ENCODE measurements at regions not wholly inside any gene's neighbourhood (a gene's known extent, or its start where the extent isn't known, plus 50 kb on each side); places are given as distances from the start of the nearest gene placed in this dataset.

DNA sequence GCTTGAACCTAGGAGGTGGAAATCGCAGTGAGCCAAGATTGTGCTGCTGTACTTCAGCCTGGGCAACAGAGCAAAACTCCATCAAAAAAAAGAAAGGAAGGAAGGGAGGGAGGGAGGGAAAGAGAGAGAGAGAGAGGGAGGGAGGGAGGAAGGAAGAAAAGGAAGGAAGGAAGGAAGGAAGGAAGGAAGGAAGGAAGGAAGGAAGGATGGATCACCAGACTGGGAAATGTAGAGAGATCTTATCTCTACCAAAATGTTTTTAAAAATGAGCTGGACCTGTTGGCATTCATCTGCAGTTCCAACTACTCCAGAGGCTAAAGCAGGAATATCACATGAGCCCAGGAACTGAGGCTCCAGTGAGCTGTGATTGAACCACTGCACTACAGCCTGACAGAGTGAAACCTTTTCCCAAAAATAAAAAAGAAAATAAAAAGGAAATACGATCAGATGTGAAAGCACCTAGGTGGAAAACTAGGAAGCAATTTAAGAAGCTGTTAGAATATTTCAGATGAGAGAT is 239.4 kb downstream of the CDH7 start:
- DNase-seq (no peak), ATAC-seq (ENCODE audit: poor library complexity) (no peak)
- Mint-ChIP-seq H3K4me1 (ENCODE audit: low read depth) (no peaks in the 10 kb centered on the region), H3K4me3 (no peak overlapping the region), H3K9me3 (no peaks in the 10 kb centered on the region), H3K27ac (no peak overlapping the region), H3K27me3 (no peaks in the 10 kb centered on the region), H3K36me3 (ENCODE audit: low read depth) (no peaks in the 10 kb centered on the region)
- no peaks in the 10 kb centered on the region for H3K4me1 ChIP-seq (ENCODE audit: insufficient read depth, low read length)
- no peak overlapping the region for H3K4me3 ChIP-seq (ENCODE audit: low read length)
- POLR2A ChIA-PET: no interaction called here
- no peaks in the 10 kb centered on the region for H3K36me3 ChIP-seq (ENCODE audit: insufficient read depth, low read length)
- H3K27me3 ChIP-seq (ENCODE audit: control insufficient read depth in 1 of 2, insufficient read depth in 2 of 2, low read length in 2 of 2): no peaks in the 10 kb centered on the region
- TF ChIP-seq CTCF (IDR thresholded peaks at IDR 0.05): no peak
- no peaks in the 10 kb centered on the region for H3K9me3 ChIP-seq (ENCODE audit: control insufficient read depth in 1 of 2, insufficient read depth in 1 of 2, low read length in 2 of 2)
- H3K27ac ChIP-seq (ENCODE audit: low read depth in 1 of 2, low read length in 2 of 2): no peak overlapping the region
- CTCF ChIA-PET: no interaction called here
- intact Hi-C loops (cut with DNase I, micrococcal nuclease): no loop called here

DNA sequence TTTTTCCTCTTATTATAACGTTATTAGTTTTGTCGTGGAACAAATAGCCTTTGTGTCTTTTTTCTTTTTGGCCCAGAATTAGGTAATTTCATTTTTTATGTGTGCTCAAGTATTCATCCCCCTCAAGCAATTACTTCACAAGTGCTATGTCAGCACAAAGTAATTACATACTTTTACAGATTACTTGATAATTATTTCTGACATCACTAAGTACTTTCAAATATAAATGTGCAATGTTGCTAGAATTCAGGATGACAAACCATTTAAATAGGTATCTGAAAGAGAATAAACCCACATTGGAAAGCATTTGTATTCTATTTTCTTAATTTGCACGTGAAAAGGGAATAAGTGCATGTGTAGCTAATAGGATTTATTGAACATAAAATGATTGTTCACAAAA is 238.2 kb downstream of the CDH7 start:
- Histone ChIP-seq H3K4me3 (ENCODE audit: low read length) (no peak overlapping the region), H3K36me3 (ENCODE audit: insufficient read depth, low read length) (no peaks in the 10 kb centered on the region), H3K9me3 (ENCODE audit: control insufficient read depth in 1 of 2, insufficient read depth in 1 of 2, low read length in 2 of 2) (no peaks in the 10 kb centered on the region), H3K27me3 (ENCODE audit: control insufficient read depth in 1 of 2, insufficient read depth in 2 of 2, low read length in 2 of 2) (no peaks in the 10 kb centered on the region), H3K4me1 (ENCODE audit: insufficient read depth, low read length) (no peaks in the 10 kb centered on the region), H3K27ac (ENCODE audit: low read depth in 1 of 2, low read length in 2 of 2) (no peak overlapping the region)
- intact Hi-C loops (cut with DNase I, micrococcal nuclease): no loop called here
- Mint-ChIP-seq H3K27ac (no peak overlapping the region), H3K4me1 (ENCODE audit: low read depth) (no peaks in the 10 kb centered on the region), H3K27me3 (no peaks in the 10 kb centered on the region), H3K36me3 (ENCODE audit: low read depth) (no peaks in the 10 kb centered on the region), H3K4me3 (no peak overlapping the region), H3K9me3 (peaks cover 2% of the 10 kb centered on the region)
- TF ChIP-seq CTCF (IDR thresholded peaks at IDR 0.05): no peak
- CTCF ChIA-PET: no interaction called here
- ATAC-seq (ENCODE audit: poor library complexity) (no peak), DNase-seq (no peak)
- POLR2A ChIA-PET: no interaction called here

DNA sequence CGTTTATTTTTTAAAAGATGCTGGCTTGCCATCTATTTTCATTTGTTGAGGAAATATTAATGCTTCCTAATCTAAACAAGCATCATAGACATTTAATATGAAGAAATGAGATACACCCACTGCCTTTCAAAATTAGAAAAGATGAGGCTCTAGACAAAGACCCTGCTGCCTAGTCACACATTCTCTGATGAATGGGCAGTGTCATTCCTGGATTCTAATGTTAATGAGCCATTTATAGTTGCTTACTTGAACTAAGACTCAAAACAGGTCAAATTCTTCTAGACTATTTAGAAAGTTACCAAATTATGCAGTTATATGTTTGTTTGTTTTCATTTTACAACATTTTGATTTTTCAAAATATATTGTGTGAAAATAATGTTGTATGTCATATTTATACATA is 237.6 kb downstream of the CDH7 start:
- POLR2A ChIA-PET: no interaction called here
- Mint-ChIP-seq H3K27me3 (no peaks in the 10 kb centered on the region), H3K27ac (no peak overlapping the region), H3K9me3 (peaks cover 2% of the 10 kb centered on the region), H3K4me3 (no peak overlapping the region), H3K4me1 (ENCODE audit: low read depth) (no peaks in the 10 kb centered on the region), H3K36me3 (ENCODE audit: low read depth) (no peaks in the 10 kb centered on the region)
- no peaks in the 10 kb centered on the region for H3K9me3 ChIP-seq (ENCODE audit: control insufficient read depth in 1 of 2, insufficient read depth in 1 of 2, low read length in 2 of 2)
- no peaks in the 10 kb centered on the region for H3K36me3 ChIP-seq (ENCODE audit: insufficient read depth, low read length)
- H3K4me3 ChIP-seq (ENCODE audit: low read length): no peak overlapping the region
- no peak overlapping the region for H3K27ac ChIP-seq (ENCODE audit: low read depth in 1 of 2, low read length in 2 of 2)
- CTCF ChIA-PET: no interaction called here
- TF ChIP-seq CTCF (IDR thresholded peaks at IDR 0.05): no peak
- ATAC-seq (ENCODE audit: poor library complexity) (no peak), DNase-seq (no peak)
- intact Hi-C loops (cut with DNase I, micrococcal nuclease): no loop called here
- H3K4me1 ChIP-seq (ENCODE audit: insufficient read depth, low read length): no peaks in the 10 kb centered on the region
- no peaks in the 10 kb centered on the region for H3K27me3 ChIP-seq (ENCODE audit: control insufficient read depth in 1 of 2, insufficient read depth in 2 of 2, low read length in 2 of 2)
